Ishikawa (cell line): ENCODE measurements at regions not wholly inside any gene's neighbourhood (a gene's known extent, or its start where the extent isn't known, plus 50 kb on each side); places are given as distances from the start of the nearest gene placed in this dataset.

Experiments used
- CEBPB ChIP-seq: IDR thresholded peaks from 2 replicates; pipeline ENCODE4 v1.6.1; 2012
- CREB1 ChIP-seq: IDR thresholded peaks from 2 replicates; pipeline ENCODE4 v1.6.1; 2012; ENCODE audit warnings: low read depth
- EGR1 ChIP-seq: IDR thresholded peaks from 2 replicates; pipeline ENCODE4 v1.6.1; 2012
- EP300 ChIP-seq: IDR thresholded peaks from 2 replicates; pipeline ENCODE4 v1.6.1; 2012; ENCODE audit warnings: borderline replicate concordance
- FOXM1 ChIP-seq: IDR thresholded peaks from 2 replicates; pipeline ENCODE4 v1.6.1; 2012; ENCODE audit warnings: low read depth, borderline replicate concordance
- MAX ChIP-seq: IDR thresholded peaks from 2 replicates; pipeline ENCODE4 v1.6.1; 2012
- RAD21 ChIP-seq: IDR thresholded peaks from 2 replicates; pipeline ENCODE4 v1.6.1; 2012; ENCODE audit warnings: low read depth
- TAF1 ChIP-seq: IDR thresholded peaks from 2 replicates; pipeline ENCODE4 v1.6.1; 2012; ENCODE audit warnings: low read depth, mild to moderate bottlenecking
- TCF12 ChIP-seq: IDR thresholded peaks from 2 replicates; pipeline ENCODE4 v1.6.1; 2012; ENCODE audit warnings: low read depth
- TEAD4 ChIP-seq: IDR thresholded peaks from 2 replicates; pipeline ENCODE4 v1.6.1; 2012
- USF1 ChIP-seq: IDR thresholded peaks from 2 replicates; pipeline ENCODE4 v1.6.1; 2012
- YY1 ChIP-seq: IDR thresholded peaks from 2 replicates; pipeline ENCODE4 v1.6.1; 2012; ENCODE audit warnings: low read depth
- ZBTB7A ChIP-seq: IDR thresholded peaks from 2 replicates; pipeline ENCODE4 v1.6.1; 2012; ENCODE audit warnings: low read depth
- TF ChIP-seq, protein P1 (sequence below): IDR thresholded peaks from 2 replicates; pipeline ENCODE4 v1.6.1; 2012; ENCODE audit warnings: low read depth, mild to moderate bottlenecking

- no peak for TF ChIP-seq MAX
- TF ChIP-seq TCF12, result no peak
- no peak for TF ChIP-seq USF1
- TF ChIP-seq CEBPB, result no peak
- TF ChIP-seq RAD21, result no peak
- TF ChIP-seq FOXM1, result no peak
- no peak for TF ChIP-seq YY1
- TF ChIP-seq EP300, result no peak
- no peak for TF ChIP-seq CREB1
- TF ChIP-seq TAF1, result no peak
- TF ChIP-seq EGR1, result no peak
- TF ChIP-seq, protein P1, sequence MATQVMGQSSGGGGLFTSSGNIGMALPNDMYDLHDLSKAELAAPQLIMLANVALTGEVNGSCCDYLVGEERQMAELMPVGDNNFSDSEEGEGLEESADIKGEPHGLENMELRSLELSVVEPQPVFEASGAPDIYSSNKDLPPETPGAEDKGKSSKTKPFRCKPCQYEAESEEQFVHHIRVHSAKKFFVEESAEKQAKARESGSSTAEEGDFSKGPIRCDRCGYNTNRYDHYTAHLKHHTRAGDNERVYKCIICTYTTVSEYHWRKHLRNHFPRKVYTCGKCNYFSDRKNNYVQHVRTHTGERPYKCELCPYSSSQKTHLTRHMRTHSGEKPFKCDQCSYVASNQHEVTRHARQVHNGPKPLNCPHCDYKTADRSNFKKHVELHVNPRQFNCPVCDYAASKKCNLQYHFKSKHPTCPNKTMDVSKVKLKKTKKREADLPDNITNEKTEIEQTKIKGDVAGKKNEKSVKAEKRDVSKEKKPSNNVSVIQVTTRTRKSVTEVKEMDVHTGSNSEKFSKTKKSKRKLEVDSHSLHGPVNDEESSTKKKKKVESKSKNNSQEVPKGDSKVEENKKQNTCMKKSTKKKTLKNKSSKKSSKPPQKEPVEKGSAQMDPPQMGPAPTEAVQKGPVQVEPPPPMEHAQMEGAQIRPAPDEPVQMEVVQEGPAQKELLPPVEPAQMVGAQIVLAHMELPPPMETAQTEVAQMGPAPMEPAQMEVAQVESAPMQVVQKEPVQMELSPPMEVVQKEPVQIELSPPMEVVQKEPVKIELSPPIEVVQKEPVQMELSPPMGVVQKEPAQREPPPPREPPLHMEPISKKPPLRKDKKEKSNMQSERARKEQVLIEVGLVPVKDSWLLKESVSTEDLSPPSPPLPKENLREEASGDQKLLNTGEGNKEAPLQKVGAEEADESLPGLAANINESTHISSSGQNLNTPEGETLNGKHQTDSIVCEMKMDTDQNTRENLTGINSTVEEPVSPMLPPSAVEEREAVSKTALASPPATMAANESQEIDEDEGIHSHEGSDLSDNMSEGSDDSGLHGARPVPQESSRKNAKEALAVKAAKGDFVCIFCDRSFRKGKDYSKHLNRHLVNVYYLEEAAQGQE, result no peak
- no peak for TF ChIP-seq TEAD4
- TF ChIP-seq ZBTB7A, result no peak
These were observed 68.5 kb downstream of the DHCR7 start for GRCh38 chr11:71379701-71380100.
